SK-N-SH treated with all-trans-retinoic acid at 6 μM for 48 hours (cell line): ENCODE measurements at regions not wholly inside any gene's neighbourhood (a gene's known extent, or its start where the extent isn't known, plus 50 kb on each side); places are given as distances from the start of the nearest gene placed in this dataset.

Source experiments
- ARNTL ChIP-seq: fragments of 450-650 bp; formaldehyde crosslinking; IDR thresholded peaks from 2 replicates; pipeline ENCODE4 v1.5.0; 2020; ENCODE audit warnings: low read depth, mild to moderate bottlenecking, moderate library complexity, borderline replicate concordance
- BACH2 ChIP-seq: fragments of 250-450 bp; sonication (Bioruptor Pico); IDR thresholded peaks from 2 replicates; pipeline ENCODE4 v1.9.0; 2021; ENCODE audit warnings: mild to moderate bottlenecking, borderline replicate concordance
- CREB5 ChIP-seq: fragments of 250-450 bp; sonication (Bioruptor Pico); IDR thresholded peaks from 2 replicates; pipeline ENCODE4 v1.5.1; 2020; ENCODE audit warnings: low read depth, mild to moderate bottlenecking, moderate library complexity
- CSDC2 ChIP-seq: fragments of 250-450 bp; sonication (Bioruptor Pico); IDR thresholded peaks from 2 replicates; pipeline ENCODE4 v1.5.0; 2020; ENCODE audit warnings: mild to moderate bottlenecking, moderate library complexity
- GLIS3 ChIP-seq: fragments of 250-450 bp; sonication (Bioruptor Pico); IDR thresholded peaks from 2 replicates; pipeline ENCODE4 v1.5.0; 2020; ENCODE audit warnings: mild to moderate bottlenecking, moderate library complexity
- OSR1 ChIP-seq: fragments of 250-450 bp; sonication (Bioruptor Pico); IDR thresholded peaks from 2 replicates; pipeline ENCODE4 v1.8.0; 2022; ENCODE audit warnings: moderate library complexity, mild to moderate bottlenecking, inconsistent platforms
- PATZ1 ChIP-seq: fragments of 250-450 bp; sonication (Bioruptor Pico); IDR thresholded peaks from 2 replicates; pipeline ENCODE4 v1.8.0; 2020; ENCODE audit warnings: mild to moderate bottlenecking, moderate library complexity, borderline replicate concordance
- PPARA ChIP-seq: fragments of 250-450 bp; sonication (Bioruptor Pico); IDR thresholded peaks from 2 replicates; pipeline ENCODE4 v1.5.0; 2020; ENCODE audit warnings: mild to moderate bottlenecking, borderline replicate concordance
- SNAI2 ChIP-seq: fragments of 250-450 bp; sonication (Bioruptor Pico); IDR thresholded peaks from 2 replicates; pipeline ENCODE4 v1.5.0; 2020; ENCODE audit warnings: mild to moderate bottlenecking, moderate library complexity
- TSHZ2 ChIP-seq: fragments of 250-450 bp; sonication (Bioruptor Pico); IDR thresholded peaks from 2 replicates; pipeline ENCODE4 v1.5.0; 2020; ENCODE audit warnings: mild to moderate bottlenecking, moderate library complexity
- ZFP3 ChIP-seq: fragments of 250-450 bp; sonication (Bioruptor Pico); IDR thresholded peaks from 2 replicates; pipeline ENCODE4 v1.5.0; 2020; ENCODE audit warnings: mild to moderate bottlenecking, moderate library complexity
- ZFP30 ChIP-seq: fragments of 450-650 bp; formaldehyde crosslinking; IDR thresholded peaks from 2 replicates; pipeline ENCODE4 v1.5.0; 2022; ENCODE audit warnings: mild to moderate bottlenecking, moderate library complexity
- ZNF565 ChIP-seq: fragments of 450-650 bp; formaldehyde crosslinking; conservative IDR thresholded peaks from 2 replicates; pipeline ENCODE4 v1.5.0; 2020; ENCODE audit warnings: low read depth, mild to moderate bottlenecking, moderate library complexity
- ZNF70 ChIP-seq: fragments of 450-650 bp; formaldehyde crosslinking; IDR thresholded peaks from 2 replicates; pipeline ENCODE4 v1.5.0; 2020; ENCODE audit warnings: mild to moderate bottlenecking, moderate library complexity

GRCh38 chr12:46916796-46917419, 91.1 kb upstream of the SLC38A4 start:
- TF ChIP-seq ZNF70 (CRISPR knock-in tag) (no peak), ZFP3 (CRISPR knock-in tag) (no peak), PATZ1 (no peak), OSR1 (CRISPR knock-in tag) (no peak), ZNF565 (CRISPR knock-in tag) (no peak), ZFP30 (CRISPR knock-in tag) (no peak), GLIS3 (CRISPR knock-in tag) (no peak), PPARA (CRISPR knock-in tag) (no peak), SNAI2 (CRISPR knock-in tag) (no peak), CSDC2 (CRISPR knock-in tag) (no peak), ARNTL (CRISPR knock-in tag) (no peak), TSHZ2 (no peak), BACH2 (no peak), CREB5 (CRISPR knock-in tag) (no peak)
